ENCODE measurements at regions not wholly inside any gene's neighbourhood (a gene's known extent, or its start where the extent isn't known, plus 50 kb on each side); places are given as distances from the start of the nearest gene placed in this dataset.
"Not testable (repeated sequence)": the region's sequence is repeated elsewhere in the genome, so short reads cannot be mapped to it uniquely, and the experiment has no call there.

DNA sequence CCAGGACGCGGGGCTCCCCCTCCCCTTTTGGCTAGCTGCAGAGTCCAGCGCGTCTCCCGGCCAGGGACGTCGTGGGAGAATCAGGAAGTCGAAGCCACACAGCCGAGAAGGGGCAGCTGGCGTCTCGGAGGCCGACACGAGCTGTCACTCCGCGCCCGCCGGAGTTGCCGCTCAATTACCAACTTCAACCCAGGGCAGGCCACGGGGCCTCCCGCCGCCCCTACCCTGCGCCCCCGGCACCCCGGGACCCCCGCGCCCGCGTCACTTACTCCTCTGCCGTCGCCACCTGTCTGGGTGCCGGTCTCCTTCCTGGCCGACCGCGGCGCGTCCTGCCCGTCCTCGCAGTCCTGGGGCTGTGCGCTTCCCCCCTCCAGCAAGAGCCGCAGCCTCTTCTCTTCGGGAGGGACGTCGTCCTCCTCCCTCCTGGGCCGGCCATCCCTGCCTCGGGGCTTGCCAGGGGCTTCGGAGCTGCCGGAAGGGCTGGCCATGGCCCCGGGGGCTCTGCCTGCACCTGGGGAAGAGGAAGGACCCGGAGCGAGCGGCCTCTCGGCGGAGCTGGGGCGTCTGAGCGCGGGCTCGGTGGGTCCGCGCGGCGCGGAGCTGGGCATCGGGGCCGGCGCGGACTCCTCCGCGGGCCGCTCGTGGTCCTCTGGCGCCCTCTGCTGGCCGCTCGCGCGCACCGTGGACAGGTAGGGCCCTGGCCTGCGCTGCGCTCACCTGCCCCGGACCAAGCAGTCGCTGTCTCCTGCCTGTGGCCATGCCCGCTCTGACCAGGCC is 65.6 kb upstream of the CLEC6A start:
- peak in 1 of 2 experiments; percentile 2 for DNase-seq (ENCODE audit: low read depth in 2 of 2)

DNA sequence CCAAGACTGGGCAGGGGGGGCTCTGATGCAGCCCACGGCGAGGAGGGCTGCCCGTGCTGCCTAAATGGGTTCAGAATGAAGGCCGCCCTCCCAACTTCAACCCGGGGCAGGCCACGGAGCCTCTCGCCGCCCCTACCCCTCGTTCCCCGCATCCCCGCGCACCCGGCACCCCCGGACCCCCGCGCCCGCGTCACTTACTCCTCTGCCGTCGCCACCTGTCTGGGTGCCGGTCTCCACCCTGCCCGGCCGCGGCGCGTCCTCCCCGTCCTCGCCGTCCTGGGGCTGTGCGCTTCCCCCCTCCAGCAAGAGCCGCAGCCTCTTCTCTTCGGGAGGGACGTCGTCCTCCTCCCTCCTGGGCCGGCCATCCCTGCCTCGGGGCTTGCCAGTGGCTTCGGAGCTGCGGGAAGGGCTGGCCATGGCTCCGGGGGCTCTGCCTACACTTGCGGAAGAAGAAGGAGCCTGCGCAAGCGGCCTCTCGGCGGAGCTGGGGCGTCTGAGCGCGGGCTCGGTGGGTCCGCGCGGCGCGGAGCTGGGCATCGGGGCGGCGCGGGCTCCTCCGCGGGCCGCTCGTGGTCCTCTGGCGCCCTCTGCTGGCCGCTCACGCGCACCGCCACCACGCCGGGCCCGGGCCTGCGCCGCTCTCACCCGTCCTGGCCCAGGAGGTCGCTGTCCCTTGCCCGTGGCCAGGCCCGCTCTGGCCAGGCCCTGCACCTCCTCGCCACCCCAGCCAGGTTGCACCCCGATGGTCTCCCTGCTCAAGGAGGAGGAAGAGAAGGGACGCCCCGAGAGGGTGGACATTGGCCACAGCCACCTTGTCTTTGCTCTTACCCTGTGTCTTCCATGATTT is 59.3 kb upstream of the CLEC6A start:
- DNase-seq (ENCODE audit: low read depth in 2 of 2): peak in 1 of 2 experiments; percentile 7

GRCh38 chr12:8397378-8397777 is 58.4 kb upstream of the CLEC6A start:
- DNase-seq (ENCODE audit: low read depth in 2 of 2): not testable (repeated sequence)

- DNase-seq (ENCODE audit: low read depth in 2 of 2): not testable (repeated sequence)
Observed at GRCh38 chr12:8399496-8400034, 56.2 kb upstream of the CLEC6A start.

DNA sequence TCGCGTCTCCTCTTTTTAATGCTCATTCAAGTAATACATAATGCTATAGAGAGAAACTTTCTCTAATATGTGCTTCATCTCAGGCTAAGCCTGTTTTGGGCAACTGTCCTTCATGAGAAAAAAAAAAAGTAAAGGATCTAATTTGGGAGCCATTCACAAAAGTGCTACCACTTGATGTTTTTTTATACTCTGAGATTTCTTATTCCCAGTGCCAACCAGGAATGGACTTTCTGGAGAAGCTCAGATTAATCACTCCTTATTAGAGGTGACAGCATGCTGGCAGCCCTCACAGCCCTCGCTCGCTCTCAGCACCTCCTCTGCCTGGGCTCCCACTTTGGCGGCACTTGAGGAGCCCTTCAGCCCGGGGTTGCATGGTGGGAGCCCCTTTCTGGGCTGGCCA is 51.9 kb upstream of the CLEC6A start:
- DNase-seq (ENCODE audit: low read depth in 2 of 2): not testable (repeated sequence)

GRCh38 chr12:8404341-8404740 is 51.4 kb upstream of the CLEC6A start:
- DNase-seq (ENCODE audit: low read depth in 2 of 2): not testable (repeated sequence)

All from fibroblast of skin of left quadriceps (primary cell).